HFFc6 (cell line): ENCODE measurements at regions not wholly inside any gene's neighbourhood (a gene's known extent, or its start where the extent isn't known, plus 50 kb on each side); places are given as distances from the start of the nearest gene placed in this dataset.
A peak's percentile ranks its signal among the peaks of the same experiment; 100 is the strongest.
"Not testable (repeated sequence)": the region's sequence is repeated elsewhere in the genome, so short reads cannot be mapped to it uniquely, and the experiment has no call there.

Experiments
- DNase-seq: peaks from one replicate; pipeline ENCODE4 v3.0.0-alpha.2; 2018
- H3K27ac Mint-ChIP-seq: 2 replicates; pipeline ENCODE4 v1.8.0; 2020; ENCODE audit warnings: mild to moderate bottlenecking, mixed read lengths
- H3K27me3 Mint-ChIP-seq: 2 replicates; pipeline ENCODE4 v1.8.0; 2021; ENCODE audit warnings: mild to moderate bottlenecking, moderate library complexity, mixed read lengths; ENCODE audit not compliant: insufficient read depth
- H3K36me3 Mint-ChIP-seq: 2 replicates; pipeline ENCODE4 v1.8.0; 2021; ENCODE audit warnings: low read depth, mixed read lengths
- H3K4me1 Mint-ChIP-seq: 2 replicates; pipeline ENCODE4 v1.8.0; 2020; ENCODE audit warnings: low read depth, mixed read lengths
- H3K4me3 Mint-ChIP-seq: 2 replicates; pipeline ENCODE4 v1.8.0; 2020; ENCODE audit warnings: mild to moderate bottlenecking, moderate library complexity, mixed read lengths
- H3K9me3 Mint-ChIP-seq: 2 replicates; pipeline ENCODE4 v1.8.0; 2020; ENCODE audit warnings: mild to moderate bottlenecking, mixed read lengths
- CTCF ChIP-seq: fragments of 200-600 bp; sonication (generic); IDR thresholded peaks from 2 replicates; pipeline ENCODE4 v1.5.0; 2021; ENCODE audit warnings: antibody characterized with exemption, mild to moderate bottlenecking

DNA sequence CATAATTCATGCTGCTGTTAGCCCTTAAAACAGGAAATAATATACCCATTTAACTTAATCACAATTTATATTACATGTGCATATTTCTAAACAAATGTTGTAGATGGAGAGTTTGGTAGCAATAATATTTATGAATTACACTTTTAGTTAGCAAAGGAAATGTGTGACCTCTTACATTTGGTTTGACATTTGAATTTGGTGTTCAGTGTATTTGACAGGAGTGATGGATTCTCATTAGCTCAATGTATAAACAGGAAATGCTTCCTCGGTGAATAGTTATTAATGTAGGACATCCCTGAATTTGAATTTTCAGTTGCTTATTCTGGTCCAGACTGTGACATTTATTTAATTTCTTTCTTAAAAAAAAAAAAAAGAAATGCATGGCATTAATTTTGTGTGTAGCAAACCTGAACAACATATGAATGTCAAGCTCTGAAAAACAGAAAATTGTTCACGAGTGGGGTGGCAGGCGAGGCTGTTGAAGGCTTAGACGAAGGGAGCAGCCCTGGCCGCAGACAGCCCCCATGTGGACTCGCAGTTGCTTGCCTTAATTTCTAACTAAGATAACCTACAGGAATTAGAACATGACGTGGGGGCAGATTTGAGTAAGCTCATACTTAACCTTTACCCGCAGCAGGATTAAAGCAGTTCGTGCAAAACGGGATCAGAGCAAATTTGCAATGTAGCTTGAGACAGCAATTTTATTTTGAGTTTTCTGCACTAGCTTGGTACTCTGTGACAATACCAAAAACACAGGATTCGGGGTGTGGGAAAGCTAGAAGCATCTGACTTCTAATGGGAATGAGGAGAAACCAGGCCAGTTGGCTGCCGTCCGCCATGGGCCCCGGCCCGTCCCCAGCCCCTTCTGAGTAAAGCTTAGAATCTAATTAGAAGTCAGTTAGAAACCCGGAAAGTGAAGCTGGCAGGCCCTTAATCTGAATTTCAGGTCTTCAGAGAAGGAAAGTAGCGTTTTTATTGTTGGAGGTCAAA lies 134.3 kb downstream of the MACROH2A1 start:
- H3K4me3 Mint-ChIP-seq = no peak overlapping the region
- H3K27me3 Mint-ChIP-seq = no peaks in the 10 kb centered on the region
- H3K27ac Mint-ChIP-seq = peak overlapping the region; percentile 89
- no peak for TF ChIP-seq CTCF
- peaks cover 21% of the 10 kb centered on the region for H3K36me3 Mint-ChIP-seq
- peaks cover 6% of the 10 kb centered on the region; the same call in 1 of the 2 replicates for H3K9me3 Mint-ChIP-seq
- no peak for DNase-seq
- peaks cover 63% of the 10 kb centered on the region for H3K4me1 Mint-ChIP-seq

DNA sequence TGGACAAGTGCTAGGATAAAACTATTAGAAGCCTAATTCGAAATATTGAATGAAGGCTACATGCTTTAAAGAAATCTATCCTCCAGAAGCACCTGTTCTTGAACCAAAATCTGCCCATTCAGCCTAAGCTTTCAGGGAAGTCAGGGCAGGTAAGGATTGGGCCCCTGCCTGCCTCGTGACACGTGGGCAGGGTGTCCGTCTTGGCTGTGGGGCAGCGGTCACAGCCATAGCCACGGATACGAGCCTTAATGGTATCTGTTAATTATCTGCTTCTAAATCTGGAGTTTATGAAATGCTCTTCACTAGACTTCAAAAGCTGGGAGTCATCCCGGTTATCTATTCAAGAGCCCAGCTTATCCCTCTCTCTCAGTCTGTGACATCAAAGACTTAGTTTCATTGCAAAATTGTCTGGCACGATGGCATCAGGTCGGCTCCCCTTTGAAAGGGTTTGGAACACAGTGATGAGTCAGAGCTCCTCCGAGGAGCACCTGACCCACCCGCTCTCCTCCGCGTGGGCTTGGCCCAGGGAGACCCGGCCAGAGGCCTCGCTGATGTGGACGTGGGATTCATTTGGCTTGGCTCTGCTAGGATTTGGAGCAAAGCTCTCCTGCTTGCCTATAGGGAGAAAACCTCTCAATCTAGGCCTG lies 135.9 kb downstream of the MACROH2A1 start:
- H3K27ac Mint-ChIP-seq = no peak overlapping the region
- no peaks in the 10 kb centered on the region for H3K27me3 Mint-ChIP-seq
- peaks cover 9% of the 10 kb centered on the region; the same call in 1 of the 2 replicates for H3K9me3 Mint-ChIP-seq
- H3K4me1 Mint-ChIP-seq = peaks cover 47% of the 10 kb centered on the region
- no peak for TF ChIP-seq CTCF
- H3K36me3 Mint-ChIP-seq = peaks cover 24% of the 10 kb centered on the region
- H3K4me3 Mint-ChIP-seq = no peak overlapping the region
- DNase-seq = no peak

DNA sequence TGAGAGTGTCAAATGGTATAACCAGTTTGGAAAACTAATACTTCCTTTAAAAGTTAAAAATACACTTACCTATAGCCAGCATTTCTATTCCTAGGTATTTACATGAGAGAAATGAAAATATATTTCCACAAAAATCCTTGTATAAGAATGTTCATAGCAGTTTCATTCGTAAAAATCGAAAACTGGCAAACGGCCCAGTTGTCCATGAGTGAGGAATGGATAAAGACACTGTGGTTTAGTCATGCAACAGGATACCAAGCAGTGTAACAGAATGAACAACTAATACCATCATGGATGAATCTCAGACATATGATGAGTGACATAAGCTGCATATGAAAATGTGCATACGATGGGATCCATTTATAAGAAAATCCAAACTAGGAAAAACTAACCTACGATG lies 136.7 kb downstream of the MACROH2A1 start:
- H3K36me3 Mint-ChIP-seq = peaks cover 24% of the 10 kb centered on the region
- no peak for DNase-seq
- H3K27ac Mint-ChIP-seq = no peak overlapping the region
- no peak overlapping the region for H3K4me3 Mint-ChIP-seq
- H3K9me3 Mint-ChIP-seq = peaks cover 9% of the 10 kb centered on the region; the same call in 1 of the 2 replicates
- H3K4me1 Mint-ChIP-seq = peaks cover 40% of the 10 kb centered on the region
- H3K27me3 Mint-ChIP-seq = no peaks in the 10 kb centered on the region
- no peak for TF ChIP-seq CTCF

DNA sequence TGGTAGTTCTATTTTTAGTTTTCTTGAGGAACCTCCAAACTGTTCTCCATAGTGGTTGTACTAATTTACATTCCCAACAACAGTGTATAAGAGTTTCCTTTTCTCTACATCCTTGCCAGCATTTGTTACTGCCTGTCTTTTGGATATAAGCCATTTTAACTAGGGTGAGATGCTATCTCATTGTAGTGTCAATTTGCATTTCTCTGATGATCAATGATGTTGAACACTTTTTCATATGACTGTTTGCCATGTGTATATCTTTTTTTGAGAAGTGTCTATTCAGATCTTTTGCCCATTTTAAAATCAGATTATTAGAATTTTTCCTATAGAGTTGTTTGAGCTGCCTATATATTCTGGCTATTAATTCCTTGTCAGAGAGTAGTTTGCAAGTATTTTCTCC lies 138.9 kb downstream of the MACROH2A1 start:
- not testable (repeated sequence) for H3K4me3 Mint-ChIP-seq, H3K27ac Mint-ChIP-seq, H3K9me3 Mint-ChIP-seq, H3K27me3 Mint-ChIP-seq, DNase-seq
- peaks cover 25% of the 10 kb centered on the region for H3K4me1 Mint-ChIP-seq
- peaks cover 24% of the 10 kb centered on the region for H3K36me3 Mint-ChIP-seq

DNA sequence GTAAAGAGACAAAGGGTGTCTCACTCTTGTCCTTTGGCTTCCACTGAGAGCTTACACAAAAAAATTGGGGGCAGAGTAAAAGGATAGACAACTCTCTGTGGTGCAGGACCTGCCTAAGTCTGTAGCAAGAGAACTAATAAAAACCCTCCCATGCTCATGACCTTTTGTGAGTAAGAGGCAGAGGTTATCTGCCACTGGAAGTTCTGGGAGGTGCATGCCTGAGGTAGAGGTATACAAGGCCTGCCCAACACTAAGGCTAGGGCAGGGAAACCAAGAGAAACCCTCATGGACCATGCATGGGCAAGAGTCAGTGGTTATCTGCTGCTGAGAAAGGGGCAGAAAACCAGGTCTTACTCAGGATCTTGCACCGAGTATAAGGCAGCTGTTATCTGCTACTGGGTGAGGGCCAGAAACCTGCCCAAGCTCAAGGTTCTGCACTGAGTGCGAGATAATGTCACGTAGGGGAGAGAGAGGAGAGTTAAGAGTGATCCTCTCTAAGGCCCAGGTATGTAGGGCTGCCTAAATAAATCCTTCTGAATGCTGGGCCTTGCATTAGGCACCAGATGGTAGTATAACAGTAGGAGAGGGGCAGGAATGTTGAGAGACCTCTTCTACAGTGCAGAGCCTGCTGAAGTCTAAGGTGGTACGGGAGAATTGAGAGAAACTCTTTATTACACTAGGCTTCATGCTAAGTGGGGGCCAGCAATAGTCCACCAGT lies 143.4 kb downstream of the MACROH2A1 start:
- H3K27me3 Mint-ChIP-seq = no peaks in the 10 kb centered on the region; the same call in 1 of the 2 replicates
- H3K9me3 Mint-ChIP-seq = peaks cover 4% of the 10 kb centered on the region; the same call in 1 of the 2 replicates
- no peak for TF ChIP-seq CTCF
- H3K4me3 Mint-ChIP-seq = no peak overlapping the region
- H3K4me1 Mint-ChIP-seq = peaks cover 33% of the 10 kb centered on the region
- H3K27ac Mint-ChIP-seq = no peak overlapping the region
- DNase-seq = no peak
- H3K36me3 Mint-ChIP-seq = peaks cover 17% of the 10 kb centered on the region
